Progenitor cell of endocrine pancreas (in vitro differentiated cells): ENCODE measurements at regions not wholly inside any gene's neighbourhood (a gene's known extent, or its start where the extent isn't known, plus 50 kb on each side); places are given as distances from the start of the nearest gene placed in this dataset.

Experiments
- DNase-seq: peaks from one replicate; pipeline ENCODE4 v3.0.0; 2021; ENCODE audit warnings: low spot score; ENCODE audit not compliant: unreplicated experiment
- H3K27ac Mint-ChIP-seq: 2 replicates; pipeline ENCODE4 v1.8.0; 2021; ENCODE audit warnings: mild to moderate bottlenecking, moderate library complexity, mixed read lengths
- H3K27me3 Mint-ChIP-seq: 2 replicates; pipeline ENCODE4 v1.8.0; 2021; ENCODE audit warnings: mixed read lengths
- H3K36me3 Mint-ChIP-seq: 2 replicates; pipeline ENCODE4 v1.8.0; 2022; ENCODE audit warnings: mixed read lengths; ENCODE audit not compliant: insufficient read depth
- H3K4me1 Mint-ChIP-seq: 2 replicates; pipeline ENCODE4 v1.8.0; 2021; ENCODE audit warnings: low read depth, mixed read lengths
- H3K4me3 Mint-ChIP-seq: 2 replicates; pipeline ENCODE4 v1.8.0; 2021; ENCODE audit warnings: low read depth, mild to moderate bottlenecking, moderate library complexity, mixed read lengths
- H3K9me3 Mint-ChIP-seq: 2 replicates; pipeline ENCODE4 v1.8.0; 2021; ENCODE audit warnings: low read depth, mixed read lengths
- TF ChIP-seq, protein P1 (sequence below): fragments of 200-600 bp; sonication (generic); IDR thresholded peaks from one replicate; pipeline ENCODE4 v1.5.0; 2021; ENCODE audit warnings: antibody characterized with exemption, mild to moderate bottlenecking; ENCODE audit not compliant: unreplicated experiment

DNA sequence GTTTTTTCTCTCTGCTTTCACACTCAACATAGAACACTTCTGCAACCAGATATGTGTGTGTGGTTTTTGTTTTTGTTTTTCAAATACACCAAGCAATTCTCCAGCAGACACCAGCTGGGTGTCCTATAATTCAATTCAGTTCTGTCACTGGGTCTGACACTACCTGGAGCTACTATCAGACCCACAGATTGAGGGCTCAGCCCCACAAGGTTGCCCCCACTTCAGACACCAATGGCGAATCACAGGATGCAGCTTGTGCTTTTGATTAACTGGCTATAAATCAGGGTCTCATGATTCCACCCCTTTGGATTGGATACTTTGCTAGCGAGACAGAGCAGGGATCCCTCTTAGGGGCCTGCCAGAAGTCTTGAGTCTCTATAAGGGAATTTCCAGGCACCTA is 462.2 kb upstream of the NRP1 start:
- Mint-ChIP-seq H3K27ac (no peak overlapping the region), H3K4me3 (no peak overlapping the region), H3K9me3 (peaks cover 2% of the 10 kb centered on the region), H3K36me3 (no peaks in the 10 kb centered on the region), H3K27me3 (no peaks in the 10 kb centered on the region), H3K4me1 (peaks cover 18% of the 10 kb centered on the region)
- TF ChIP-seq, protein P1, sequence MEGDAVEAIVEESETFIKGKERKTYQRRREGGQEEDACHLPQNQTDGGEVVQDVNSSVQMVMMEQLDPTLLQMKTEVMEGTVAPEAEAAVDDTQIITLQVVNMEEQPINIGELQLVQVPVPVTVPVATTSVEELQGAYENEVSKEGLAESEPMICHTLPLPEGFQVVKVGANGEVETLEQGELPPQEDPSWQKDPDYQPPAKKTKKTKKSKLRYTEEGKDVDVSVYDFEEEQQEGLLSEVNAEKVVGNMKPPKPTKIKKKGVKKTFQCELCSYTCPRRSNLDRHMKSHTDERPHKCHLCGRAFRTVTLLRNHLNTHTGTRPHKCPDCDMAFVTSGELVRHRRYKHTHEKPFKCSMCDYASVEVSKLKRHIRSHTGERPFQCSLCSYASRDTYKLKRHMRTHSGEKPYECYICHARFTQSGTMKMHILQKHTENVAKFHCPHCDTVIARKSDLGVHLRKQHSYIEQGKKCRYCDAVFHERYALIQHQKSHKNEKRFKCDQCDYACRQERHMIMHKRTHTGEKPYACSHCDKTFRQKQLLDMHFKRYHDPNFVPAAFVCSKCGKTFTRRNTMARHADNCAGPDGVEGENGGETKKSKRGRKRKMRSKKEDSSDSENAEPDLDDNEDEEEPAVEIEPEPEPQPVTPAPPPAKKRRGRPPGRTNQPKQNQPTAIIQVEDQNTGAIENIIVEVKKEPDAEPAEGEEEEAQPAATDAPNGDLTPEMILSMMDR, result no peak
- no peak for DNase-seq

DNA sequence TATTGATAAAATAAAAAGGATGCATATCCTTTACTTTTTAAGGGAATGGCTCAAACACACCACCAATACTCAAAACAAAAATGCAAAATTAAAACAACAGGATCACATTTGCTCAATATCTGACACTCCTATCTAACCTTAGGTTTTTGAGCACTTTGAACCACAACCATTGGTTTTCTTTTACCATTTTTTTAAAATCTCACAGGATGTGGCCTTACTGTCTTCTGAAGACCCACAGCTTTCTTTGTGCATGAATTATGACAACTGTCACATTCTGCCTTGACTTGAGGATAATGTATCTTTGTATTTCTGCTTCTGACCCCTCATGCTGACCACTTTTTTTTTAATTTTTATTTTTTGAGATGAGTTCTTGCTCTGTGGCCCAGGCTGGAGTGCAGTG is 461.1 kb upstream of the NRP1 start:
- Mint-ChIP-seq H3K9me3 (peaks cover 2% of the 10 kb centered on the region), H3K36me3 (no peaks in the 10 kb centered on the region), H3K27ac (no peak overlapping the region), H3K4me3 (no peak overlapping the region), H3K4me1 (peaks cover 20% of the 10 kb centered on the region), H3K27me3 (no peaks in the 10 kb centered on the region)
- TF ChIP-seq, protein P1, result no peak
- DNase-seq, result no peak

DNA sequence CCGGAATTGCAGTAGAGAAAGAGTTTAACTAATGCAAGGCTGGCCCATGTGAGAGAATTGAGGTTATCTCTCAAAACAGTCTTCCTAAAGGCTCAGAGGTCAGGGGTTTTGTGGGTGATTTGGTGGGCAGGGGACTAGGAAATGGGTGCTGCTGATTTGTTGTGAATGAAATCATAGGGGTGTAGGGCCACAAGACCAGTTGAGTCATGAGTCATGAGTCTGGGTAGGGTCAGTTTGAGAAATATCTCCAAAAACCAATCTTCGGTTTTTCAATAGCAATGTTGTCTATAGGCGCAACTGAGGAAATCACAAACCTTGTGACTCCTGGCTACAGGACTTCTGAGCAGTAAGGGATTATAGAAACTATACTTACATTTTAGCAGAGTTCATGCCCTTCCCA is 460.0 kb upstream of the NRP1 start:
- no peak for DNase-seq
- no peaks in the 10 kb centered on the region for H3K27me3 Mint-ChIP-seq
- peaks cover 13% of the 10 kb centered on the region for H3K4me1 Mint-ChIP-seq
- H3K36me3 Mint-ChIP-seq, result no peaks in the 10 kb centered on the region
- H3K4me3 Mint-ChIP-seq, result no peak overlapping the region
- TF ChIP-seq, protein P1, result no peak
- H3K9me3 Mint-ChIP-seq, result peaks cover 2% of the 10 kb centered on the region
- H3K27ac Mint-ChIP-seq, result peak overlapping the region; percentile 47

DNA sequence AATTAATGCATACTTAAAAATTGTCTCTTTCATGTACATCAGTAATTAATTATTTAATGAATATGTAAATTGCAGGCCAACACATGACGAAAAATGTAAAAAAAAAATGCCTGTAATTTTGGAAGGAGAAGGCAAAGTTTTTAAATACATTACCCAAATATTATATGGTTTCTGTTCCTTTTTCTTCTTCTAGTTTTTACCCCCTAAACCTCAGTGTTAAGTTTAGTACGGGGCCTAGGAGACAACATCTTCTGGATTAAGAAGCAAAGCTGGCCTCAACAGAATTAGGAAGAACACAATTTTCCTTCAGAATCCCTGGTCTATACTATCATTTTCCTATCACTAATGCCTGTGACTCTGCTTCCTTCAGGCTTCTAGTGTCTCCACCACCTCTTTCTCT is 459.3 kb upstream of the NRP1 start:
- Mint-ChIP-seq H3K27ac (no peak overlapping the region), H3K36me3 (no peaks in the 10 kb centered on the region), H3K4me3 (no peak overlapping the region), H3K4me1 (peaks cover 9% of the 10 kb centered on the region), H3K27me3 (no peaks in the 10 kb centered on the region), H3K9me3 (peaks cover 2% of the 10 kb centered on the region)
- no peak for DNase-seq
- TF ChIP-seq, protein P1, result no peak

DNA sequence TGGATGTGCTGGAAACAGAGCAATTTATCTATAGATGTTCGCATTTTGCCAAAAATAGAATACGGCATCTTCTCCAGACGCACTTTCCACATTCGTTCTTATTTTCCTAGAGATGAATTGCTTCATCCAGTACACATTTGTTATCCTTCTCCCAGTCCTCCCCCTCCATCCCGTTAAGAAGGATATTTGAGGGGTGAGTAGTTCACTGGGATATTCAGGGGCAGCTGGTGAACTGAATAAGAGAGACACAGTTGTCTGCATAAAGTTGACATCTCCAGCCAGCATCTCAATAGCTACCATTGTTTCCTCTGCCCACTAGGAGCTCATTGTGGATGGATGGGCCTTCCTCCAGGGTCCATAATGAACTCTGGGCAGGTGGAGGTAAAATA is 456.8 kb upstream of the NRP1 start:
- no peak for DNase-seq
- no peak overlapping the region for H3K27ac Mint-ChIP-seq
- peaks cover 2% of the 10 kb centered on the region for H3K9me3 Mint-ChIP-seq
- no peaks in the 10 kb centered on the region for H3K27me3 Mint-ChIP-seq
- H3K36me3 Mint-ChIP-seq, result no peaks in the 10 kb centered on the region
- TF ChIP-seq, protein P1, result no peak
- no peak overlapping the region for H3K4me3 Mint-ChIP-seq
- H3K4me1 Mint-ChIP-seq, result peaks cover 7% of the 10 kb centered on the region
